Left kidney (tissue), 1 donor: ENCODE measurements at regions not wholly inside any gene's neighbourhood (a gene's known extent, or its start where the extent isn't known, plus 50 kb on each side); places are given as distances from the start of the nearest gene placed in this dataset.

Experiments
- DNase-seq: peaks from one replicate; pipeline ENCODE4 v3.0.0-alpha.2; 2013

DNA sequence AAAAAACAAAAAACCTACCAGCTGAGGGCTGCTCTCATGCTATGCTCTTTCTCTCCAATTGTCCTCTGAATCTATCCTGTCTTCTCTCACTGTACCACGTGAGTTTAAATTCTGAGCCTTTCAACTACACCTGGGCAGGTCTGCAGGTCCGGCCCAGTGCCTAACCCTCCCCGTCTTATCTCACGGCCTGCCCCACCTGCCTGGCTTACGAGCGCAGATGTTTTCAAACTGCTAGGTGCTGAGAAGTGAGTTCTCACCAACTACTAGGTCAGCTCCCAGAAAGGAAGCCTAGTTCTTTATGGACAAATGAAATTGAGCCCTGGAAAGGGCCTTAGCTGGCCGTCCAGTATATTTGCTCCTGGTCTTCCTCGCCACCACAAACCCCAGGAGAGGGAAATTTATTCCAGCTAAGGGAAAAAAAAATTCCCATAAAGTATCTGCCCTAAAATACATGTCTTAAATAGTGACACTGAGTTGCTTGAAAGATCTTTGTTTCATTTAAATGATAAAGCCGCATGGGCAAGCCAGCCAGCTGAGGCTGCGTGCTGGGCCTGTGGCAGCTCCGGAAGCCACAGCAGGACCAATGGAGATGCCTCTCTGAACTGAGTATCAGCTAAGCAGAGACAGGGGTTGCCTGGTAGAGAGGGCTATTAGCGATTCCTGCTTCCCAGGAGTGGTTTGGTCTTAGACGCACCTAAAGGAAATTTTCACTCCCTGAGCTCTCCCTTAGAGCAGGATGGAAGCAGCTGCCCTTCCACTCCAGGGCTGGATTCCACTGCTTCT, 92.5 kb upstream of the NCK2 start:
- DNase-seq, result no peak

DNA sequence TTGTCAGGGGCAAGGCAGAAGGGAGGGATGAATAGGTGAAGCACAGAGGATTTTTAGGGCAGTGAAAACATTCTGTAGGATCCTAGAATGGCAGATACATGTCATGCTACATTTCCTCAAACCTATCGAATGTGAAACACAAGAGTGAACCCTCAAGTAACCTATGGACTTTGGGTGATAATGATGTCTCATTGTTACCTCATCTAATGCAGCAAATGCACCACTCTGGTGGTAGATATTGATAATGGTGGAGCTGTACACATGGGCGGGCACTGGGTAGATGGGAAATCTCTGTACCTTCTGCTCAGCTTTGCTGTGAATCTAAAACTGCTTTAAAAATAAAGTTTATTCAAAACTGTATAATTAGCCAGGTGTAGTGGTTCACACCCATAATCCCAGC, 95.2 kb upstream of the NCK2 start:
- DNase-seq, result no peak

DNA sequence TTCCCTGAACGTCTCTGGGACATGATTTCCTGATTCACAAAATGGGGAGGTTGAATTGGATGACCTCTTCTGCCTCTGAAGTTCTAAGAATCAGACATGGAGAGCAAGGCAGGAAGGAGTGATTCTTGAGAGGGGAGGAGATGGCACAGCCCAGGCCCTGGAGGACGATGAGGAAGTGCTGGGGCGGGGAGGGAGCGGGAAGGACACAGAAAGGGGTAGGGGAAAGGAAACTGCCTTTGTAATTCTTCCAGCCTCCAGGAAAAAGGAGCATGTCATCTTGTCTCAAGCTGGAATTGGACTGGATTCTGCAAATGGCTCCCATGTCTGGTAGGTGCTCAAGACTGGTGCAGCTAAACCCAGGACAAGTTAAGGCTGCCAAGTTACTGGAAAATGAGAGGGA, 97.0 kb upstream of the NCK2 start:
- no peak for DNase-seq

DNA sequence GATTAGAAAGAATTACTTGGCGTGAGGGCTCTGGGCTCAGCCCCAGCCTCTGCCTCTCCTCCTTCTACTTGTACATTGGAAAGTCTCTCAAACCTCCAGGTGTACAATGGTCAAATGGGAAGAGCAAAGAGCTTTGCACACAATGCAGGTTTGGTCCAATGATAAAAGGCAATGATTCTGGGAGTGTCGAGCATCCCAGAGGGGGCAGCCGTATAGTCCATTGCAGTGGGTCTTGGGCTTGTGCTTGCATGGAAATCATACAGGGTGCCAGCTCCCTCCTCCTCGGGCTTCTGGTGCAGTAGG, 98.0 kb upstream of the NCK2 start:
- DNase-seq, result no peak

DNA sequence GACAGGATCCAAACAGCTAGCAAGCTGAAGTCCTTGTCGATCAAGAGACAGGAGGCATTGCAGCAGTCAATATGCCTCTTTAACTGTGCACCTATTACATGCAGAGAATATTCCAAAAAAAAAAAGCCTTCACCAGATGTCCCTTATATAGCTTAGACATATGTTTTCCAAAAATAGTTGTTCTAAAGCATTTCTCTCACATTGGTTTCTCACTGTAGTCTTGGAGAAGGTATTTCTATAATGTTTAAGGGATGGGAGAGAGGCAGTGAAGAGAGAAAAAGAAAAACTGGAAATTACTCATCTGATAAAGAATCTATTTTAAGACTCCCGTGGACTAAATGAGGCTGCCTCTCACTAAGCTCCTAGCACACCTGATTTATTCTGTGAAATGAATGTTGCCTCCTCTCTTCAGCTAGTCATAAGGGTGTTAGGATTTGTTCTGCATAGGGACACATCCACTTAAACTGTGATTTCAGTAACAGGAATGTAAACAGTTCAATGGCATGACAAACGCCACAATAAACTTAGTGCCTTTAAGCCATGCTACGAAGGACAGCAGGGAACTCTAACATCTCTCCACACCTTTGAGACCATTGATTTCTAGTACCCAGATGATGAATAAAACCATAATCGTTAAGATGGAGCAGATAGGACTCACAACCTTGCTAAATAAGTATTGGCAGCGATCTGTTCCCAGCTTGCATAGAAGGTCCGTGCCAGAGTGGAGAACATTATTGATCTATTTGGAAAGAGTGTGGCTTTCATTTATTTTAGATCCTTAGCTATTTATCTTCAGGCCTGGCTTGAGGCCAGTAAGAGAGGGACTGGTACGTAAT, 98.6 kb upstream of the NCK2 start:
- no peak for DNase-seq

DNA sequence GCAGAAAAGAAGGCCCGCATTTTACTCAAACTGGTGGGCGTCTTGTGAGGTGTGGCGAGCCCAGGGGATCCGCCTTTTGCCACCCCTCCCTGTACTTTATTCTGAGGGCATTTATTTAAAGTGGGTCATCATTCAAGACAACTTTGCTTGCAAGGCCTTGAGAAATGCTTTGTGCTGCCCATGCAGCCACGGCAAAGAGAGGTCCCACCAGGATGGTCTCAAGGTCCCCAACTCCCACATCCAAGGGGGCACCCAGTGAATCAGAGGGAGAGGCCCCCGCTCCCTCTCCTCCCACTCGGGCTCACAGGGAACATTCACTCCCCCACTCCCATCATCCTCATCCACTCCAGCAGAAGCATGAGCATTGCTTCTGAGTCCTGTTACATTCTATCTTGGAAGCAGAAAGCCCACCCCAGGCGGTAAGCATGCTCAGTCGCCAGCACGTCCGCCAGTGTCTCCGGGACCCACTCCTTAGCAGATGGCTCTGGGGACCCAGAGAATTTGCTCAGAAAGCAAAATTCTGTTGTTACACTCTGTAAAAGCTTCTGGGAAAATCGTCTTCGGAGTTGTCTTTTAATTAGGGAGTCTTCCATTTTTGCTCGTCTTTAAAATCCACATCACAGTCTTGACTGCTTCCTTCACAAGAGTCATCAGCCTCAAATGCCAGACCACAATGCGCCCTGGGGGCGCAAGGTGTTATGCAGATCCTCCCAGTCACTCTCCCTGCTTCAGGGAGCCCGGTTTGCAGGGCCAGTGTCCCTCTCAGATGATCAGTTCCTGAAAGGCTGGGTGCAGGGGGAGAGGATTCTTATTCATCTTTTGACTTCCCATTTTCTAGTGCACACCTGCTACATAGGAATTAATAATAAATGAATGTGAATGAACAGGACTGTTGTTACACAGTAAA, 99.4 kb upstream of the NCK2 start:
- DNase-seq, result no peak

DNA sequence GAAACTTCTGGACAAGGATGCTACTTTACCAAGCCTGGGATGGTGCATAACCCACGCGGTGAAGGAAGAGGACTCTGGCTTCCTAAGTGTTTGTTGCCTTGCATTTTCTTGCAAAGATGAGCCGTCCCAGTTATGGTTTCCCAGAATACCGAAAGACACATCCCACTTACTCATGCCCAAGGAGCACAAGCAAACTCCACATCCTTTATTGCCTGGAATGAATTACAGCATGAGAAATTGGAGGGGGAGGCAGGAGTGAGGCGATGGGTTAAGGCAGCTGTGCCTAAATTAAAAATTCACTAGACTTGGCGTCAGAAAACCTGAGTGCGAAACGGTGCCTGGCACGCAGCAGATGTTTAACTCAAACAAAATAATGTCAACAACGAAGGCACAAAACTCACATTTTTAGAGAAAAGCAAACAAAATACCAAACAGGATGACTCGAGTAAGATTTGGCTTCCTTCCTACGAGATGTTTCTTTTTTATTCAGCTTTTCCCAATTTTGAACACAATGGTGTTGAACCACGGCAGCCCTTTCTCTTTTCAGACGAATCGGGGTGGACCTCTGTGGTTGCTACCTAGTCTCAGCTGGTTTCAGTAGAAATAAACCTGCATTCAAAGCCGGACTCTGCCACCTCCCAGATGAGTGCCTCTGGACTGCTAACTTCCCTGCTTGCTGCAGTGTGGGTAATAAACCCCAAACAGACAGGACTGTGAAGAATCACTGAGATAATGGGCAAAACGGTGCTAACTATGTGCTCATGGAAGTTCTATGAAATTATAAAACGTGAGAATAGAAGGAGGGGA, 100.3 kb upstream of the NCK2 start:
- DNase-seq, result no peak

DNA sequence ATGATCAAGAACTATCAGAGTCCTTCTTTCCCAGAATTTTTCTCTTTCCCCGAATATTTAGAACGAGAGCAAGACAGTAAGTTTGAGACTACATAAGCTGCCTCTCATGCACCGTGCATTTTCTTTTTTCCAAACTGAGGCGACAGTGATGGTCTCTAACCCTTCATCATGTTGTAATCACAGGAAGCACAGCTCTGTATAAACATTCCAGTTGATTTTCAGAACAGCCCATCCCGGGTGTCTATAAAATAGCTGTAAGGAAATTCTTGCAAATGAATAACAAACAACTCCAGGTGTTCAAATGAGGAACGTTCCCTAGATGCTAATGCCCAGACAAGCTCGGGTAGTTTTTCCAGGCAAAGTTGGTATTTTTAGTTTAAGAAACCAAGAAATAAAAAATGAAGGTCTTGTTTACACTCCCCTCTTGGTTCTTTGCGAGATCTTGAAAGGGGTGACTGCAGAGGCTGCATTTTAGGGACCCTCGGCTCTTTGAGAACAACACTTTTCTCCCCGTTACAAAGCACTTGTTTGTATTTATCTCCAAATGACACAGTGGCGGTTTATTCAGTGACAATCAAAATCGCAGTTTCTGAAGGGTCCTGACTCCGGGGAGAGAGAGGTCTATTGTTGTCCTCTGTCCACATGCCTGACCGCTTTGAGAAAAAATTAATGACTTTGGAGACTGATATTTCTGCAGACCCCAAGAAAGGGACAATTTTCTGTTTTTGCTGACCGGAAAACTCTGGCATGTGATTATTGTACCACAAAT, 101.1 kb upstream of the NCK2 start:
- no peak for DNase-seq

DNA sequence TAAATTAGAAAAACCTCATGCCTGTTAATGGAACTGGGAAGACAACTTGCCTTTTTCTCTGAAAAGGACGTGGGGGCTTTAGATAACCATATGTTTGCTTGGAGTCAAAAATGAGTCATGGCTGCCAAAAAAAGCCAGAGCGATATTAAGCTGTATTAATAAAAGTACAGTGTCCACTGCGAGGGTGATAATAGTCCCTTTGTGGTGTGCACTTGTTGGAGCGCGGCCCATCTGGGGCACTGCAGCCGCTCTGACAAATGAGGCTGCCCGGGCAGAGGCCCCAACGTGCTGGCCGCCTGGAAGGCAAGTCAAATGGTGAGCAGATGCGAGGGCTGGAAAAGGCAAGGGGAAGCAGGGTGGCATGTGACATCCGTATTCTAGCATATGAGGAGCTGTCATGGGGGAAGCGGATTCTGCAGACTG, 103.3 kb upstream of the NCK2 start:
- DNase-seq, result no peak

DNA sequence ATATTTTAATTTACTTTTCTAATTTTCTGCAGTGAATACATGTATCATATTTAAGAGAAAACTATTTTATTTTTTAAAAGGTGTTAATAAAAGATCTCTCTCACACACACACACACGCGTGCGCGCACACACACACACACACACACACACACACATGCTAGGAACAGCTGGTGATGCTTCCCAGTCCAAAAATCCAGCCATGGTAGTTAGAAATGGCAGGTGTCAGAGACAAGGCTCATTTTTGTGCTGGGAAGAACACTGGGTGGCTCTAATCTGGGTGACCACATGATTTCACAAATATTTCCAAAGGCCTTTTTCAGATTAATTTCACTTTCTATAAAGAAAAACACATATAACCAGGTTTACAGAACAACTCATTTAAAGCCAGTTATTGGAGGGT, 104.5 kb upstream of the NCK2 start:
- no peak for DNase-seq

DNA sequence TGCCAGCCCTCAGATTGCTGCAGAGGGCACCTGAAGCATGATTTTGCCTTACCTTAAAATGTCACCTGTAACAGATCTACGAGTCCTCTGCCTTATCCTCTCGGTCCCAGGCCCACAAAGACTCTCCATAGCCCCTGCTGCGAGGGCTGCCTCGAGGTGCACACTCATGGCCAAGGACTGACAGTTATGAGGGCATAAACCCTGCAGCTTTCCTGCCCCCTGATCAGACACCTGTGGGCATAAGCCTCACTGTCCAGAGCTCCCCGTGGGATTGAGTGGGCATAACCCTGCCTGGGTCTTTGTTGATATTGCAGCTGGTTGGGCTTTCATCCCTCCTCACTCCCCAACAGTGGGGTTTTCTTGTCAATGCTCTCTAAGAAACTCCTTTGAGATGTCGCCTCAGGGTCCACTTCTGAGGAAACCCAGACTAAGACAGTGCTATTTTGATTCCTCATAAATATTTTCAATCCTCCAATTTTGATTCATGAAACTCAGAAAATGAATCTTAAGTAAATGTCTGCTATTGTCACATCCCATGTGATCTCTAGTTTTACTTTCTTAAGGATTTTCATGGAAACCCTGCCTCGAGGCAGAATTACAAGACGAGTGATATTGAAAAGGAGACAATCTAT, 108.5 kb upstream of the NCK2 start:
- no peak for DNase-seq

DNA sequence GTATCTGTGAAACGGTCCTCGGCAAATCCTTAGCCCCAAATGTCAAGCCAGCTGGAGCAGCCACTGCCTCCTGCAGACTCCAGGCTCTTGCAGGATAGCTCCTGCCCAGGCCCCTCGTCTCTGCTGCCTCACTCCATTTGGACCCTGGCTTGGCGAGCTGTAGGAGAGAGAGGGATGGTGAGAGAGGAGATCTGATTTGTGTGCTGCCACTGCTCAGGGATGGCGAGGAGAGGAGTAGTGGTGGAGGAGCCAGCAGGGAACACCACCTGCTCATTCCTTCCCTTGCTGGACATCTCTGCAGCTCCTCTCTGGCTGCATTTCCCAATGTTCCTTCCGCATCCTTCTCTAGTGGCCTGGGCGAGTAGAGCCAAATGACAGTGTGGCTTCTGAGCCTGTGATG, 109.1 kb upstream of the NCK2 start:
- no peak for DNase-seq

DNA sequence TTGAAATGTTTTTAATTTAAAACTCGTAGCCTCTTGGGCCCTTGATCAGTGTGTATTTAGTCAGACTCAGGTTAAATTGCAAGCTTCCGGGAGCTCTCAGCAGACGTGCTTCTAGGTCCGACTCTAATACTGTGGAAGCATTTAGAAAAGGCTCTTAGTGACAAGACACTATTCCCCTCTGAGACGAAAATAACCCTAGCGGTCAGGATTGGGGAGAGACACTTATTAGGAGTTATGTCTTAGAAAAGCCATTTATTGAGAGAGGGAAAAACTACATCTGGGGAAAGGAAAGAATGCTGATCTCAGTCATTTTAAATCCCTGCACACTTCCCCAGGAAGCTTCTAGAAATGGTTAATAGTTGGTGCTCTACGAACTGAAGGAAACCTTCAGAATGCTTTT, 110.5 kb upstream of the NCK2 start:
- DNase-seq, result no peak

DNA sequence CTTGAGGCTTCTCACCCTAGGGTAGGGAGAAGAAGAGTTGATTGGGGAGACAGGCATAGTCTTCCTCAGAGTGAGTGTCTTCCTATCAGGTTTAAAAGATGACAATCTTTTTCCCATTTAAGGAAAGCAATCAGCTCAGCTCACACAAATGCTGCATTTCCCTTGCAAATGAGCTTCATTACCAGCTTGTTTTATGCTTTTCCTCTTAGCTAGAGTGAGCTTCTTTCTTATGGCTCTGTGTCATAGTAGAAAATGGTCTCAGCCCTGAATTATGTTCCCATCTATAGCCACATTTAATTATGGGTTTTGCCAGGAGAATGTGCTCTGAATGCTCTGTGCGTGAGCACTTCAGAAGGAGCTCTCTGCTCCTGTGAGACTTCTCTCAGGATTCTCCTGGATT, 112.8 kb upstream of the NCK2 start:
- no peak for DNase-seq

DNA sequence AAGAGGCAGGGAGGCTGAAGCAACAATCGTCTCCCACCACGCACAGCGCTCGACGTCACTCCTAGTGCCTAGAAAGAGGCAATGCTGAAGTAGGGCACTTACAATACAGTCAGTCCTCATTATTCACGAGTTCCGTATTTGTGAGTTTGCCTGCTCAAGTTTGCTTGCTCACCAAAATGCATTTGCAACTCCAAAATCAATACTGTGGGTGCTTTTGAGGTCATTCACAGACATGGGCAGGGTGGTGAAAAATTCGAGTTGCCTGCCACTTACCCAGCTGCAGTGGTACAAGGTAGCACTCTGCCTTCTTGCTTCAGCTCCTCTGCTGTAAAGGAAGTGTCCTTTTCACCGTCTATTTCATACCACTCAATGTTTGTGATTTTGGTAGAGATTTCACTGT, 113.7 kb upstream of the NCK2 start:
- no peak for DNase-seq

DNA sequence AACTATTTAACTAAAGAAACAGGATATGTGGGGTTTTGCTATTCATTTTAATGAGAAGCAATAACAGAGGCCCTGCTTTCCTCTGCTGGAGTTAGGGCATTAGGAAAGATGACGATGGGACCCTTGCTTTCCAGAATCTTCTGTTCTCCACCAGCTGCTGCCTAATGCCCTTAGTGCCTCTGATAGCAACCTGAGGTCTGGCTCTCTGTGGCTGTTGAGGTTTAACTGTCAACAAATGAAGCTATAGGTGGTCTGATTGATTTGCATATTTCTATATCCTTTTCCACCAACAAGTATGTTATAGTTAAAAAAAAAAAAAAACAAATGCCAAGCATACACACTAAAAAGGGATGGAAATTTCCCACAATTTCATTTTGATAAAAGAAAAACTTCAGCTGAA, 115.1 kb upstream of the NCK2 start:
- DNase-seq, result no peak

DNA sequence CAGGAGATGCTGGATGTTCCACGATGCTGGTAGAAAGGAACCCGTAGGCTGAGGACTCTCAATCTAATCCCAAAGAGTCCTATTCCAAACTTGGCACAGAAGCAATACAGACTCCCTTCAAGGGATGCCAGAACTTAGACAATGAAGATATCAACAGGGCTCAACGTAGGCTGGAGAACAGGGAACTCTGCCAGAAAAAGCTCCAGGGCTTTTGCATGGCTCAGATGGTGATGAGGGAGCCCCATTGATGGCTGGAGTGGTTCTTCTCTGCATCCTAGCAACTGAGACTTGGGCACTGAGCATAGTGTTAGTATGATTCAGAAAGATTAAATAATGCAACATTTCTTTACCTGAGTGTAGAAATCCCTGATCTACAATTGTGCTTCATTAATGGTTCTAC, 117.2 kb upstream of the NCK2 start:
- no peak for DNase-seq

DNA sequence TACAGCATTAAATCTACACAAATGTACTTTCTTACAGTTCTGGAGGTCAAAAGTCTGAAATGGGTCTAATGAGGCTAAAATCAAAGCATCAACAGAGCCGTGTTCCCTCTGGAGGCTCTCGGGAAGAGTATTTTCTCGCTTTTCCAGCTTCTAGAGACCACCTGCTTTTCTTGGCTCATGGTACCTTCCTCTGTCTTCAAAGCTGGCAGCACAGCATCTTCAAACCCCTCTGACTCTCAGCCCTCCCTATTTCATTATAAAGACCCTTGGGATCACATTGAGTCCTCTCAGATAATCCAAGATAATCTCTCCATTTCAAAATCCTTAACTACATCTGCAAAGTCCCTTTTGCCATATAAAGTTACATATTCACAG, 117.8 kb upstream of the NCK2 start:
- DNase-seq, result no peak

DNA sequence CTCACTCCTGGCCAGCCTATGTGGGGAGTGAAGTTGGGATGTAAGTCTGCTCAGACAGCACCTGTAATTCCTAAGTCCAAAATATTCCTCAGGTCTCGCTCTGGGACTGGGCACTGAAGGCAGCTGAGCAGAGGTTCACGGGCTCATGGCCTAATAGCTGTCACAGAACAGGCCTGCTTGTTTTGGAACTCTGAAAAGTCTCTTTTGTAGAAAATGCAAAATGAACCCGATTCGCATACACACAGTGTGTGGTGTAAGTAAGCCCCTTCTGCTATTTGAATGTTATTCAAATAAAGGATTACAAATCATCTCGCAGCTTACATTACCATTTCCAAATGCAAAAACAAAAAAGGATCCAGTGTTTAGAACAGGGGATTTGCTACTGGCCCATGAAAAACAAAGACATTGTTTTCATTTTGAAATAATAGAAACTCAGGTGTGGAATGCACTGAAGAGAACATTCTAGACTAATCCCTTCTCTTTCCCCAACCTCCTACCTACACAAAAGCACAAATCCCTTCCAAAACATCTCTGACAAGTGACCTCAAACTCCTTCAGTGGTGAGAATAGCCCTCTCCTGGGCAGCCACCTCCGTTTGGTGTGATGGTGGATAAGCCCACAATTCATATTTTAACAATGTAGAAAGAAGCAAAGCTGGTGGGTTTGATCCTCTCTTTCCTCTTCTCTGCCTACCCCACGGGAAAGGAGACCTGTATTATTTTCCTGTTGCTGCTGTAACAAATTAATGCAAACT, 118.3 kb upstream of the NCK2 start:
- DNase-seq, result no peak

DNA sequence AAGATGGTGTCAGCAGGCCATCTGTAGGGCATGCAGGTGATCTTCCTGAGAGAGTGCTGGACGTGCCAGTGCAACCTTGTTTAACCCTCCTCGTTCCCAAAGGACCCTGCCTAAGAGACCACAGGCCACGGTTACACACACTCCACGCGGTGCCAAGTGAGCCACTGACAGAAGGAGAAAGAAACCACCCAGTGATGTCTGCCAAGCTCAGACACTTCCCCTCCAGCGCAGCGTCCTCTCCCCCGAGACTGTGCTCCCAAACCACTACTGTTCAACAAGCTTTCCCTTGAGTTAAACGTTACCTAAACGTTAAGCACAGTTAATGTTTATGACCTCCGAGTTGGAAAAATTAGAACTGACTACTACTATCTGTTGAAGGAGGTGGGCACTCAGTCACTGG, 119.1 kb upstream of the NCK2 start:
- DNase-seq, result no peak
